ENCODE measurements at regions not wholly inside any gene's neighbourhood (a gene's known extent, or its start where the extent isn't known, plus 50 kb on each side); places are given as distances from the start of the nearest gene placed in this dataset.
"Not testable (repeated sequence)": the region's sequence is repeated elsewhere in the genome, so short reads cannot be mapped to it uniquely, and the experiment has no call there.

GRCh38 chrX:93468075-93468474 lies 205.3 kb downstream of the NAP1L3 start:
- DNase-seq (ENCODE audit: extremely low read depth, low read depth): no peak

- no peak for DNase-seq (ENCODE audit: extremely low read depth, low read depth)
Observed at GRCh38 chrX:93466383-93466782, 207.0 kb downstream of the NAP1L3 start.

- no peak for DNase-seq (ENCODE audit: extremely low read depth, low read depth)
Observed at GRCh38 chrX:93461060-93461459, 212.3 kb downstream of the NAP1L3 start.

GRCh38 chrX:93454509-93454908 lies 218.9 kb downstream of the NAP1L3 start:
- no peak for DNase-seq (ENCODE audit: extremely low read depth, low read depth)

- DNase-seq (ENCODE audit: extremely low read depth, low read depth): not testable (repeated sequence)
Observed at GRCh38 chrX:93434721-93435120, 238.7 kb downstream of the NAP1L3 start.

- DNase-seq (ENCODE audit: extremely low read depth, low read depth): no peak
Observed at GRCh38 chrX:93428497-93428896, 244.9 kb downstream of the NAP1L3 start.

GRCh38 chrX:93422693-93423092 lies 250.7 kb downstream of the NAP1L3 start:
- peak; percentile 45 for DNase-seq (ENCODE audit: extremely low read depth, low read depth)

- DNase-seq (ENCODE audit: extremely low read depth, low read depth): no peak
Observed at GRCh38 chrX:93420525-93421082, 252.8 kb downstream of the NAP1L3 start.

- DNase-seq (ENCODE audit: extremely low read depth, low read depth): no peak
Observed at GRCh38 chrX:93420090-93420489, 253.3 kb downstream of the NAP1L3 start.

- no peak for DNase-seq (ENCODE audit: extremely low read depth, low read depth)
Observed at GRCh38 chrX:93419642-93420041, 253.7 kb downstream of the NAP1L3 start.

- DNase-seq (ENCODE audit: extremely low read depth, low read depth): no peak
Observed at GRCh38 chrX:93404121-93404520, 269.3 kb downstream of the NAP1L3 start.

- DNase-seq (ENCODE audit: extremely low read depth, low read depth): no peak
Observed at GRCh38 chrX:93354651-93355050, 318.7 kb downstream of the NAP1L3 start.

- no peak for DNase-seq (ENCODE audit: extremely low read depth, low read depth)
Observed at GRCh38 chrX:93346309-93346708, 327.1 kb downstream of the NAP1L3 start.

GRCh38 chrX:93344287-93344686 lies 329.1 kb downstream of the NAP1L3 start:
- DNase-seq (ENCODE audit: extremely low read depth, low read depth): not testable (repeated sequence)

- no peak for DNase-seq (ENCODE audit: extremely low read depth, low read depth)
Observed at GRCh38 chrX:93332329-93332728, 341.0 kb downstream of the NAP1L3 start.

GRCh38 chrX:93322110-93322509 lies 351.3 kb downstream of the NAP1L3 start:
- no peak for DNase-seq (ENCODE audit: extremely low read depth, low read depth)

- no peak for DNase-seq (ENCODE audit: extremely low read depth, low read depth)
Observed at GRCh38 chrX:93319609-93320008, 353.8 kb downstream of the NAP1L3 start.
